Left ventricle myocardium inferior (tissue), 1 donor: ENCODE measurements at regions not wholly inside any gene's neighbourhood (a gene's known extent, or its start where the extent isn't known, plus 50 kb on each side); places are given as distances from the start of the nearest gene placed in this dataset.

Experiments
- DNase-seq: peaks from one replicate; pipeline ENCODE4 v3.0.0-alpha.2; 2020
- H3K27ac ChIP-seq: fragments of 200-600 bp; replicated peaks from 2 replicates; pipeline ENCODE4 v1.8.0; 2021
- H3K27me3 ChIP-seq: fragments of 200-600 bp; 2 replicates; pipeline ENCODE4 v1.8.0; 2021; ENCODE audit warnings: low read depth
- H3K36me3 ChIP-seq: fragments of 200-600 bp; 2 replicates; pipeline ENCODE4 v1.8.0; 2021
- H3K4me1 ChIP-seq: fragments of 200-600 bp; 2 replicates; pipeline ENCODE4 v1.8.0; 2021
- H3K4me3 ChIP-seq: fragments of 200-600 bp; 2 replicates; pipeline ENCODE4 v1.8.0; 2021; ENCODE audit warnings: mild to moderate bottlenecking, moderate library complexity
- H3K9me3 ChIP-seq: fragments of 200-600 bp; replicated peaks from 2 replicates; pipeline ENCODE4 v1.8.0; 2021
- intact Hi-C: fragments of 100-400 bp; cut with micrococcal nuclease; formaldehyde crosslinking; loops from one replicate; pipeline ENCODE4 v1.11.0; 2022
- TF ChIP-seq, protein P1 (sequence below): fragments of 200-600 bp; IDR thresholded peaks from 2 replicates; pipeline ENCODE4 v1.8.0; 2021; ENCODE audit warnings: antibody characterized with exemption, mild to moderate bottlenecking, borderline replicate concordance
- donor health status: DM: no; HTN: yes; CAD: no; lungs with severe emphysema.

GRCh38 chr10:105656856-105657255 is 1015.8 kb downstream of the SORCS3 start:
- TF ChIP-seq, protein P1, sequence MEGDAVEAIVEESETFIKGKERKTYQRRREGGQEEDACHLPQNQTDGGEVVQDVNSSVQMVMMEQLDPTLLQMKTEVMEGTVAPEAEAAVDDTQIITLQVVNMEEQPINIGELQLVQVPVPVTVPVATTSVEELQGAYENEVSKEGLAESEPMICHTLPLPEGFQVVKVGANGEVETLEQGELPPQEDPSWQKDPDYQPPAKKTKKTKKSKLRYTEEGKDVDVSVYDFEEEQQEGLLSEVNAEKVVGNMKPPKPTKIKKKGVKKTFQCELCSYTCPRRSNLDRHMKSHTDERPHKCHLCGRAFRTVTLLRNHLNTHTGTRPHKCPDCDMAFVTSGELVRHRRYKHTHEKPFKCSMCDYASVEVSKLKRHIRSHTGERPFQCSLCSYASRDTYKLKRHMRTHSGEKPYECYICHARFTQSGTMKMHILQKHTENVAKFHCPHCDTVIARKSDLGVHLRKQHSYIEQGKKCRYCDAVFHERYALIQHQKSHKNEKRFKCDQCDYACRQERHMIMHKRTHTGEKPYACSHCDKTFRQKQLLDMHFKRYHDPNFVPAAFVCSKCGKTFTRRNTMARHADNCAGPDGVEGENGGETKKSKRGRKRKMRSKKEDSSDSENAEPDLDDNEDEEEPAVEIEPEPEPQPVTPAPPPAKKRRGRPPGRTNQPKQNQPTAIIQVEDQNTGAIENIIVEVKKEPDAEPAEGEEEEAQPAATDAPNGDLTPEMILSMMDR, result no peak
- intact Hi-C loops, result no loop called here

GRCh38 chr10:105650306-105650705 is 1009.2 kb downstream of the SORCS3 start:
- no peaks in the 10 kb centered on the region for H3K4me1 ChIP-seq
- TF ChIP-seq, protein P1, result no peak
- intact Hi-C loops, result no loop called here
- no peaks in the 10 kb centered on the region for H3K36me3 ChIP-seq
- no peak for DNase-seq
- no peak overlapping the region for H3K27ac ChIP-seq
- H3K27me3 ChIP-seq, result no peaks in the 10 kb centered on the region
- H3K9me3 ChIP-seq, result no peaks in the 10 kb centered on the region
- no peak overlapping the region for H3K4me3 ChIP-seq

More at GRCh38 chr10:105656856-105657255, 1015.8 kb downstream of the SORCS3 start:
- no peak for DNase-seq
- Histone ChIP-seq H3K36me3 (no peaks in the 10 kb centered on the region), H3K4me1 (no peaks in the 10 kb centered on the region), H3K4me3 (no peak overlapping the region), H3K9me3 (no peaks in the 10 kb centered on the region), H3K27me3 (no peaks in the 10 kb centered on the region), H3K27ac (no peak overlapping the region)

DNA sequence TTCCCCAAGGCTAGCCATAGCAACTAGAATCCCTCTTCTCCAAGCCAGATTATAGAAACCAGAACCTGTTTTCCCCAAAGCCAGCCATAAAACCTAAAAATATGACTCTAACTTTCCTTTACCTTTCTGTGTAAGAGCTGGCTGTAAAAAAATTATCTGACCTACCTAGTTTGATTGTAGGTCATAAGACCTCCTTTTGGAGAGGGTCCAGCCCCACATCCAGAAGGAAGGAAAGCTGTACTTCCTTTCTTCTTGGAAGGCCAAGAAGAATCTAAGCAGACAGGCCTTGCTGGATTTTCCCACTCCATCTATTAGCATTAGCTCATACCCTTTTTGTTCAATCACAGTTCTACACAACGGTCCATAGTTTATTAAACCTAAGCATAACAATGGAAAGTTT is 1006.3 kb downstream of the SORCS3 start:
- Histone ChIP-seq H3K9me3 (no peaks in the 10 kb centered on the region), H3K4me1 (no peaks in the 10 kb centered on the region), H3K4me3 (no peak overlapping the region), H3K27ac (no peak overlapping the region), H3K36me3 (no peaks in the 10 kb centered on the region), H3K27me3 (no peaks in the 10 kb centered on the region)
- TF ChIP-seq, protein P1, result no peak
- no peak for DNase-seq
- intact Hi-C loops, result no loop called here

DNA sequence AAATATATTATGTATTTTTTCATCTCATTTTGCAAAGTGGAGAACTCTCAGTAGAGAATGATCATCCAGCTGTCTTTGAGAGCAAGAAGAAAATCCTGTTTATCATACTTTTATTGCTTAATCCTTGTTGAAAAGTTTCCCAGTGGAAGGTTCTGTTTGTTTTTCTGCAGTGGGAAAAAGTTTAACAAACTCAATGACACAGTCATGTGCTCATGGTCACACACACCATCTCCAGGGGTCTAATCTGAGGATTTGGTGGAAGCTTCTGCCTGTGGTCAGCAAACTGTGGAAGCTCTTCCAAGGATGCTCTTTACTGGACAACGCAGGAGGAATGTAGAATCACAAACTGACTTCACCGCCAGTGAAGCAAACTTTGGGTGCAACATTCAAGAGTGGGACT is 1003.9 kb downstream of the SORCS3 start:
- DNase-seq, result no peak
- no peaks in the 10 kb centered on the region for H3K27me3 ChIP-seq
- no peaks in the 10 kb centered on the region for H3K9me3 ChIP-seq
- TF ChIP-seq, protein P1, result no peak
- H3K4me3 ChIP-seq, result no peak overlapping the region
- H3K27ac ChIP-seq, result no peak overlapping the region
- H3K4me1 ChIP-seq, result no peaks in the 10 kb centered on the region
- intact Hi-C loops, result no loop called here
- H3K36me3 ChIP-seq, result no peaks in the 10 kb centered on the region

DNA sequence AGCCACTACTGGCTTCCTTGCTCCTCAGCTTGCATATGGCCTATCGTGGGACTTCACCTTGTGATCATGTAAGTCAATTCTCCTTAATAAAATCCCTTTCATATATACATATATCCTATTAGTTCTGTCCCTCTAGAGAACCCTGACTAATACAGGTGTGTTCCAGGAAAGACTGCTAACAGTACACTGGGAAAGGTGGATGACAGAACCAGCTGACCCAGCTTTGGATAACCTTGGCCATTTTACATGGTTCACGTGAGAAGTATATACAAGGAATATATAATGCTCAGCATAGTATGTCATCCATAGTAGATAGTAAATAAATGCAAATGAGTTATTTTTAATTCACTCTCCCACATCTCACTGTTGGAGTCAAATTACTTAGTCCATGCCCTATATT is 1003.5 kb downstream of the SORCS3 start:
- intact Hi-C loops, result no loop called here
- no peaks in the 10 kb centered on the region for H3K9me3 ChIP-seq
- H3K27ac ChIP-seq, result no peak overlapping the region
- DNase-seq, result no peak
- no peaks in the 10 kb centered on the region for H3K36me3 ChIP-seq
- H3K27me3 ChIP-seq, result no peaks in the 10 kb centered on the region
- no peaks in the 10 kb centered on the region for H3K4me1 ChIP-seq
- TF ChIP-seq, protein P1, result no peak
- no peak overlapping the region for H3K4me3 ChIP-seq

GRCh38 chr10:105644091-105644490 is 1003.0 kb downstream of the SORCS3 start:
- Histone ChIP-seq H3K4me1 (no peaks in the 10 kb centered on the region), H3K27ac (no peak overlapping the region), H3K4me3 (no peak overlapping the region), H3K27me3 (no peaks in the 10 kb centered on the region), H3K9me3 (no peaks in the 10 kb centered on the region), H3K36me3 (no peaks in the 10 kb centered on the region)
- TF ChIP-seq, protein P1, result no peak
- DNase-seq, result no peak
- intact Hi-C loops, result no loop called here
